C4-2B (cell line): ENCODE measurements at regions not wholly inside any gene's neighbourhood (a gene's known extent, or its start where the extent isn't known, plus 50 kb on each side); places are given as distances from the start of the nearest gene placed in this dataset.

ENCODE experiments used
- H3K27ac ChIP-seq: fragments of 450-650 bp; 2 replicates; pipeline ENCODE4 v1.5.1; 2017
- ZFX ChIP-seq: fragments of 450-650 bp; IDR thresholded peaks from 2 replicates; pipeline ENCODE4 v1.6.1; 2017
- TF ChIP-seq, protein P1 (sequence below): fragments of 450-650 bp; conservative IDR thresholded peaks from 2 replicates; pipeline ENCODE4 v1.5.1; 2017; ENCODE audit warnings: mild to moderate bottlenecking

DNA sequence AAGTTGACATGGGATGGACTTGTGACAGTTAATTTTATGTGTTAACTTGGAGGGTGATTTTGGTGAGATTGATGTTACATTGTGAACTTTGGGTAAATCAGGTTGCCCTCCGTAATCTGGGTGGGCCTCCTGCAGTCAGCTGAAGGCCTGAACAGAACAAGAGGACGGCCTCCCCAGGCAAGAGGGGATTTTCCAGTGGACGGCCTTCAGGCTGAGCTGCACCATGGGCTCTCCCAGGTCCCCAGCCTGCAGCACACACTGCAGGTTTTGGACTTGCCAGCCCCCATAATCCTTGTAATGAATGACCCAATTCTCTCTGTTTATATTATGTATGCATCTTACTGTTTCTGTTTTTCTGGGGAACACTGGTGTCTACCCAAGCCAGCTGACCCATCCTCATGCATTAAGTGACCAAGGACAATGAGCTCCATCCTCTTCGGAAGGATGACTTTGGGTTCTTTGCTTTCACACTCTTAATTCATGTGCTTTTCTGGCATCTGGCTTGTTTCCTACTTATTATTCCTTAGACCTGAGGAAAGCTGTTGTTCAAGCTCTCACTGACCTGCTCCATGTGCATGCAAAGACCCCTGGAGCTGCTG lies 64.2 kb downstream of the DACT2 start:
- TF ChIP-seq, protein P1, sequence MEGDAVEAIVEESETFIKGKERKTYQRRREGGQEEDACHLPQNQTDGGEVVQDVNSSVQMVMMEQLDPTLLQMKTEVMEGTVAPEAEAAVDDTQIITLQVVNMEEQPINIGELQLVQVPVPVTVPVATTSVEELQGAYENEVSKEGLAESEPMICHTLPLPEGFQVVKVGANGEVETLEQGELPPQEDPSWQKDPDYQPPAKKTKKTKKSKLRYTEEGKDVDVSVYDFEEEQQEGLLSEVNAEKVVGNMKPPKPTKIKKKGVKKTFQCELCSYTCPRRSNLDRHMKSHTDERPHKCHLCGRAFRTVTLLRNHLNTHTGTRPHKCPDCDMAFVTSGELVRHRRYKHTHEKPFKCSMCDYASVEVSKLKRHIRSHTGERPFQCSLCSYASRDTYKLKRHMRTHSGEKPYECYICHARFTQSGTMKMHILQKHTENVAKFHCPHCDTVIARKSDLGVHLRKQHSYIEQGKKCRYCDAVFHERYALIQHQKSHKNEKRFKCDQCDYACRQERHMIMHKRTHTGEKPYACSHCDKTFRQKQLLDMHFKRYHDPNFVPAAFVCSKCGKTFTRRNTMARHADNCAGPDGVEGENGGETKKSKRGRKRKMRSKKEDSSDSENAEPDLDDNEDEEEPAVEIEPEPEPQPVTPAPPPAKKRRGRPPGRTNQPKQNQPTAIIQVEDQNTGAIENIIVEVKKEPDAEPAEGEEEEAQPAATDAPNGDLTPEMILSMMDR: no peak
- TF ChIP-seq ZFX: no peak
- H3K27ac ChIP-seq: no peak overlapping the region

- no peak overlapping the region for H3K27ac ChIP-seq
- TF ChIP-seq ZFX: no peak
- TF ChIP-seq, protein P1: no peak
Measured at GRCh38 chr6:168252267-168252666, 67.3 kb downstream of the DACT2 start.

GRCh38 chr6:168250250-168250649 lies 69.3 kb downstream of the DACT2 start:
- TF ChIP-seq, protein P1: no peak
- H3K27ac ChIP-seq: no peak overlapping the region

DNA sequence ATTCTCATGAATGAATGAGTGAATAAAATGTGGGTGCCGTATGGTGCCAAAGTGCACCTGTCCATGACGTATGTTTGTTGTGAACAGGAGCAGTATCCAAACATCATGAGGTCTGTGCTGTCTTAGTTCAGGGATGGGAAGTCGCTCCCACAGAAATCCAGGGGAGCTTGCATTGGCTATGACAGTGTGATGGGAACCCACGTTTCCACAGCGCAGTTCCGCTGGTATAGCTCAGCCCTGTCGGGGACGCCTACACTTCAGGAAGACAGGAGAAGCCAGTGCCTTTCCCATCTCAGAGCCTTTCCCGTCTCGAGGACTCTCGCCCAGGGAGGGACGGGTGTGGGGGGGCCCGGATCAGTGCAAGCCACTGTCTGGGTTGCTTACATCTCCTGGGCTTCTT lies 69.8 kb downstream of the DACT2 start:
- TF ChIP-seq ZFX: no peak
- TF ChIP-seq, protein P1: no peak
- no peak overlapping the region for H3K27ac ChIP-seq

DNA sequence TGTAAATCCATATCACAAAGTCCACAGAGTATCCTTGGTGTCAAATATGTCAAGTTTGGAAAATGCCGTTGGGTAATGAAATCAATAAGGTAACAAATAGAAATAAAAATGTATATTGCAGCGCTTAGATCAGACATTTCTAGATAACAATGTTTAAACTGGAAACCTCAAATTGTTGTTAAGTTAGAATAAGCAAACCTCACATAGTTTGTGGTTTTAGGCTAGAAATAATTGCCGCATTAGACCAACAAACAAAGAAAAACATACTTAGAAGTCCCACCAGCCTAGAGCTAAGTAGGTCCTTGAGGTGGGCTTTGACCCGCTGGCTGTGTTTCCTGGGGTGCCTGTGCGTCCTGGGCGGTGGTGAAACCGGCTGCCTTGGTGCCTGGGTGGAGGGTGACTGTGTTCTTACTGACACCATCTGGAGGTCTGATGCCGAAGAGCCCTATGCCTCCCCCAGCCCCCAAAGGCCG lies 71.4 kb downstream of the DACT2 start:
- no peak overlapping the region for H3K27ac ChIP-seq
- no peak for TF ChIP-seq ZFX
- TF ChIP-seq, protein P1: no peak

DNA sequence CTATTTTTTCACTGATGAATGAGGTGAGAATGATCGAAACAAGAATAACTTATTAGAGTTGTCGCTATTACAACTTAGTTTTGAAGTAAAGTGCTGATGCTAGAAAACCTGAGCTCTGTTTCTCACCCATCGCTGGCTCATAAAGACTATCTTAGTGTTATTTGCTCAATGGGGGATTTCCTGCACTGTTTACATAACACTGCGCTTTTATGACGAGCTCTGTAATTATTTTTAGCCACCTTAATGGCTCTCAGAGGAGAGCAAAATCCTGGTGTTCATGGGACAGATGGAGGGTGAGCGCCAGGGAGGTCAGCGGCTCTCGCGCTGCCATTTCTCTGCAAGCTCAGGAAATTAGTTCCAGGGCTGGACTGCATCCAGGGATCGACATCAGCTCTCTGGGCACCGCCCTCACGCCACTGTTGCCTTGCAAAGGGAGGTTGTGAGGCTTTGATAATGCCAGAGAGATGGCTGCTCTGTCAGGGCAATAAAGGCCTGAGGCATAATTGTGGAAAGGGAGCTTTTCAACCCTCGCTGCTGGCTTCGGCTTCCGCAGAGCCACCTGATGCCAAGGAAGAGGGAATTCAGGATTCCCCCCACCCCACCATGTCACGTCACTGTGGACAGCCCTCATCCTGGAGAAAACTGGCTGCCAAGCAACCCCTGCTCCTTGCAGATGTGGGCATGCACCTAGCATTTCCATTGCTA lies 72.0 kb downstream of the DACT2 start:
- H3K27ac ChIP-seq: no peak overlapping the region
- no peak for TF ChIP-seq ZFX
- TF ChIP-seq, protein P1: no peak

DNA sequence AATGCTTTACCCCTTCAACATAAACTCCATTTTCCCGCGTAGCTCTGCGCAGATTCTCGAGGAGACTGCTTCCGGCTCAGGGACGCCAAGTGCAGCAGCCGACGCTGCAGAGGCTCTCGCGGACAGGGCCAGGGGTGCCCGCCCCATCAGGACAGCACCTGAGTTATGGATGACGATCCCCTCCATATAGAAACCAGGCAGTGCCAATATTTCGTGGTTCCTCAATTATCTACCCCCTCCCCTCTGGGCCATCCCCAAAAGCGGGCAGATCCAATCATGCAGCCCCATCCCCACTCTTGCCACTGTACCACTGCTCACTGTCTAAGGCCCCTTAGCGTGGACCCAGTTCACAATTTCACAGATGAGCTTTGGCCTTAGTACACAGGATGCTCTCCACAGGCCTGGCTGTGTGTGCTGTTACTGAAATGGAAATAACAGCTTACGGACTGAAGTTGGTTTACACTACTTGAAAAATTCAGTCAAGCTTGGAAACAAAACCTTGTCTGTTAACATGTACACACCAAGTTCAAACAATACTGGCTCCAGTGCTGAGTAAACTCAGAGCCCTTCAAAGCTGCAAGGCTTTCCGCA lies 74.5 kb downstream of the DACT2 start:
- H3K27ac ChIP-seq: no peak overlapping the region
- no peak for TF ChIP-seq ZFX
- TF ChIP-seq, protein P1: no peak
